Liver (tissue), 3 donors: ENCODE measurements at regions not wholly inside any gene's neighbourhood (a gene's known extent, or its start where the extent isn't known, plus 50 kb on each side); places are given as distances from the start of the nearest gene placed in this dataset.

ENCODE experiments used
- CTCF ChIP-seq: fragments of 150-350 bp; IDR thresholded peaks from 2 replicates; pipeline ENCODE4 v1.5.1; 2017; ENCODE audit warnings: improper control_type of control experiment, low read depth, low read length; ENCODE audit not compliant: missing input control
- EGR1 ChIP-seq, 2 donors: IDR thresholded peaks; 2 replicates each; pipeline ENCODE4 v1.6.1; 2016 to 2018; ENCODE audit warnings: antibody characterized with exemption in 2 of 2, low read depth in 2 of 2
- GABPA ChIP-seq, 2 donors: IDR thresholded peaks in 1 of 2; conservative IDR thresholded peaks in 1 of 2; 2 replicates each; pipeline ENCODE4 v1.6.1; 2016; ENCODE audit warnings: antibody characterized with exemption in 2 of 2, mild to moderate bottlenecking in 1 of 2, moderate library complexity in 1 of 2
- HNF4G ChIP-seq: IDR thresholded peaks from 2 replicates; pipeline ENCODE4 v1.6.1; 2016; ENCODE audit warnings: antibody characterized with exemption
- JUND ChIP-seq, 2 donors: IDR thresholded peaks; 2 replicates each; pipeline ENCODE4 v1.6.1; 2016; ENCODE audit warnings: antibody characterized with exemption in 2 of 2
- MAX ChIP-seq: IDR thresholded peaks from 2 replicates; pipeline ENCODE4 v1.6.1; 2016; ENCODE audit warnings: antibody characterized with exemption
- NR2F2 ChIP-seq: IDR thresholded peaks from 2 replicates; pipeline ENCODE4 v1.6.1; 2016; ENCODE audit warnings: antibody characterized with exemption
- RAD21 ChIP-seq, 2 donors: IDR thresholded peaks; 2 replicates each; pipeline ENCODE4 v1.6.1; 2016; ENCODE audit warnings: antibody characterized with exemption in 2 of 2, mild to moderate bottlenecking in 2 of 2
- RXRA ChIP-seq, 2 donors: IDR thresholded peaks; 2 replicates each; pipeline ENCODE4 v1.6.1; 2017 to 2018; ENCODE audit warnings: antibody characterized with exemption in 2 of 2, mild to moderate bottlenecking in 1 of 2
- SP1 ChIP-seq: IDR thresholded peaks from 2 replicates; pipeline ENCODE4 v1.6.1; 2018; ENCODE audit warnings: antibody characterized with exemption, mild to moderate bottlenecking
- TAF1 ChIP-seq: conservative IDR thresholded peaks from 2 replicates; pipeline ENCODE4 v1.6.1; 2016; ENCODE audit warnings: antibody characterized with exemption, mild to moderate bottlenecking
- YY1 ChIP-seq: IDR thresholded peaks from 2 replicates; pipeline ENCODE4 v1.6.1; 2016; ENCODE audit warnings: antibody characterized with exemption, mild to moderate bottlenecking
- ZBTB33 ChIP-seq: IDR thresholded peaks from 2 replicates; pipeline ENCODE4 v1.6.1; 2016; ENCODE audit warnings: antibody characterized with exemption
- donor health status: healthy.
- donor health status: healthy.

GRCh38 chr4:160580581-160580980 is 1477.7 kb downstream of the RAPGEF2 start:
- TF ChIP-seq CTCF (no peak), TAF1 (no peak), NR2F2 (no peak), RAD21 (IDR thresholded peaks at IDR 0.05) (no peak), ZBTB33 (no peak), JUND (IDR thresholded peaks at IDR 0.05) (no peak), HNF4G (no peak), YY1 (no peak), MAX (no peak), SP1 (no peak), RXRA (IDR thresholded peaks at IDR 0.05) (no peak), EGR1 (IDR thresholded peaks at IDR 0.05; ENCODE audit: low read depth in 2 of 2) (no peak), GABPA (IDR thresholded peaks at IDR 0.05 in 1 of 2, conservative IDR thresholded peaks at IDR 0.05 in 1 of 2) (no peak)
